ENCODE measurements at regions not wholly inside any gene's neighbourhood (a gene's known extent, or its start where the extent isn't known, plus 50 kb on each side); places are given as distances from the start of the nearest gene placed in this dataset.
"Not testable (repeated sequence)": the region's sequence is repeated elsewhere in the genome, so short reads cannot be mapped to it uniquely, and the experiment has no call there.

GRCh38 chr4:183374950-183375555 lies 52.8 kb upstream of the CLDN24 start:
- no peak for DNase-seq

GRCh38 chr4:183376381-183376780 lies 54.2 kb upstream of the CLDN24 start:
- no peak for DNase-seq

- DNase-seq, result no peak
These were observed 55.3 kb upstream of the CLDN24 start for GRCh38 chr4:183377491-183377890.

- not testable (repeated sequence) for DNase-seq
These were observed 56.1 kb upstream of the CLDN24 start for GRCh38 chr4:183378347-183378746.

- DNase-seq, result no peak
These were observed 58.7 kb upstream of the CLDN24 start for GRCh38 chr4:183380901-183381300.

GRCh38 chr4:183383606-183384005 lies 60.8 kb upstream of the CDKN2AIP start:
- DNase-seq, result no peak

GRCh38 chr4:183384516-183384915 lies 59.9 kb upstream of the CDKN2AIP start:
- DNase-seq, result no peak

GRCh38 chr4:183384983-183385382 lies 59.5 kb upstream of the CDKN2AIP start:
- DNase-seq, result no peak

- no peak for DNase-seq
These were observed 56.4 kb upstream of the CDKN2AIP start for GRCh38 chr4:183388021-183388420.

GRCh38 chr4:183388777-183389176 lies 55.7 kb upstream of the CDKN2AIP start:
- no peak for DNase-seq

GRCh38 chr4:183390374-183390773 lies 54.1 kb upstream of the CDKN2AIP start:
- no peak for DNase-seq

GRCh38 chr4:183391204-183391603 lies 53.2 kb upstream of the CDKN2AIP start:
- DNase-seq, result no peak

GRCh38 chr4:183392377-183392776 lies 52.1 kb upstream of the CDKN2AIP start:
- peak; percentile 3 for DNase-seq

- no peak for DNase-seq
These were observed 51.0 kb upstream of the CDKN2AIP start for GRCh38 chr4:183393446-183393845.

GRCh38 chr4:183394166-183394951 lies 50.1 kb upstream of the CDKN2AIP start:
- DNase-seq, result no peak

Data from SIG-M5 (cell line).